ENCODE measurements at regions not wholly inside any gene's neighbourhood (a gene's known extent, or its start where the extent isn't known, plus 50 kb on each side); places are given as distances from the start of the nearest gene placed in this dataset.
"Not testable (repeated sequence)": the region's sequence is repeated elsewhere in the genome, so short reads cannot be mapped to it uniquely, and the experiment has no call there.

DNA sequence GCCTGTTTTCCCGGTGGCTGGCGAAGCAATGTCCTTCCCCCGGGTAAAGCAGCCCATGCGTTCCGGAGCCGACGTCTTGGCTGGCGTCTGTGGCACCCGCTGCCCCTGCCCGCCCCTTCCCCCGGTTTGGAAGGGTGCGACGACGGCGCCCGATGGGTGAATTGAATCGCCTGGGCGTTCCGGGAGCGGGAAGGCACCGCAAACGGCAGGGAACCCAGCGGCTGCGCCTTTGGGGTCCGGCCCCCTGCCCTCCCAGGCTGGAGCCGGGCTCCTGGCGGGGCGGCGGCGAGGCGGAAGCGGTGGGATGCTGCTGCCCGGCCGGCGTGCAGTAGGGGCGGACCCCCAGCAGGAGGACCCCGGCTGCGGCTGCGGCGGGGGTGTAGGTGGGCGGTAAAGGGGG, 123.6 kb upstream of the RHOU start:
- intact Hi-C loops (cut with DNase I; ENCODE audit: low total_unique reads) = not testable (repeated sequence)
- WGBS, 2 donors = no CpG with 5 or more reads among the region's 41 CpGs

DNA sequence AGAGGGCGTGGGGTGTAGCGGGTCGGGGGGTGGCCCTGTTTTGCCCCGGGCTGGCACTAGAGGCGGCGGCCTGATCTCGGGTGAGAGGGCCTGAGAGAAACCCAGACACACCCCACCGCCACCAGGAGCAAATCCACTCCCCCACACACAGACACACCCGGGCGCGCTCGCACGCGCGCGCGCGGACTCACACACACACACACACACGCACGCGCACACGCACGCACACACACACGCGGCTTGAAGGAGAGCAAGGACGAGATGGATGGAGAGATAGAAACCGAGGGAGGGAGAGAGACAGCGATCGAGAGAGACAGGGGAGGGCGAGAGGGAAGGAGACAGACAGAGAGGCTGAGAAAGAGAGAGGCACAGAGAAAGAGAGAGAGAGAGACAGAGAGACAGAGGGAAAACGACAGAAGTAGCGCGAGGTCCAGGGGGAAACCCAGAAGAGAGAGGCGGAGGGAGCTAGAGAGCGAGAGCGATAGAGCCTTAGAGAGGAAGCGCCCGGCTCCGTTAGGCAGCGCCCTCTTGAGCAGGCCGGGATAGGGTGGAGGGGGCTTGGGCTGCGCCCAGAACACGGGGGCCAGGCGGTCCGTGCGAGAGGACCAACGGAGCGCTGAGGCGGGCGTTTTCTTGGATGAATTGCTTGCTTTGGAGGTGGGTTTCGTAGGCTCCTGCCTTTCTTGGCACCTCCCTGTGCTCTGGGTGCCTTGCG, 113.1 kb upstream of the RHOU start:
- intact Hi-C loops (cut with DNase I; ENCODE audit: low total_unique reads) = not testable (repeated sequence)

More for the DNA sequence above, 123.6 kb upstream of the RHOU start:
- DNase-seq (ENCODE audit: low spot score in 2 of 2) = peak in 1 of 2 donors; percentile 85
- not testable (repeated sequence) for H3K4me3 ChIP-seq (ENCODE audit: low read depth, poor library complexity, severe bottlenecking)

DNA sequence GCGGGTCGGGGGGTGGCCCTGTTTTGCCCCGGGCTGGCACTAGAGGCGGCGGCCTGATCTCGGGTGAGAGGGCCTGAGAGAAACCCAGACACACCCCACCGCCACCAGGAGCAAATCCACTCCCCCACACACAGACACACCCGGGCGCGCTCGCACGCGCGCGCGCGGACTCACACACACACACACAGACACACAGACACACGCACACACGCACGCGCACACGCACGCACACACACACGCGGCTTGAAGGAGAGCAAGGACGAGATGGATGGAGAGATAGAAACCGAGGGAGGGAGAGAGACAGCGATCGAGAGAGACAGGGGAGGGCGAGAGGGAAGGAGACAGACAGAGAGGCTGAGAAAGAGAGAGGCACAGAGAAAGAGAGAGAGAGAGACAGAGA, 108.8 kb upstream of the RHOU start:
- H3K4me3 ChIP-seq (ENCODE audit: low read depth, poor library complexity, severe bottlenecking); intact Hi-C loops (cut with DNase I; ENCODE audit: low total_unique reads); DNase-seq (ENCODE audit: low spot score in 2 of 2): not testable (repeated sequence)
- 71% methylated on average over 18 of the region's 30 CpGs; no CpG with 5 or more reads in 1 of the 2 donors for WGBS, 2 donors

More for the DNA sequence above, 113.1 kb upstream of the RHOU start:
- peak in 1 of 2 donors; percentile 89 for DNase-seq (ENCODE audit: low spot score in 2 of 2)
- 75 to 82% methylated on average over 22 to 24 of the region's 52 CpGs for WGBS, 2 donors
- H3K4me3 ChIP-seq (ENCODE audit: low read depth, poor library complexity, severe bottlenecking) = not testable (repeated sequence)

DNA sequence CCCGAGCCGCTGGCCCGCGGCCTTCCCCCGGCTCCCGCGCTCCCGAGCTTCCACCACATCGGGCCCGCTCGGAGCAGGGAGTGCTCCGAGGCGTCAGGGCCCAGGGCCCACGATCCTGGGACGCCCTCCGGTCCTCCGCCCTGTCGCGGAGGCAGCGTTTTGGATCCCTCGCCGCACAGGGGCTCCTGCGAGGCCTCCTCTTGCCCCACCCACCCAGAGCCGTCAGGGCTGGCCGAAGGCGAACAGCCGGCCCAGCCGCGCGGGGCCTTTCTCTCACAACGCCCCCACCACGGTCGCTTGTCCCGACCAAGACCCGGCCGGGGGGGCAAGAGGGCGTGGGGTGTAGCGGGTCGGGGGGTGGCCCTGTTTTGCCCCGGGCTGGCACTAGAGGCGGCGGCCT, 102.4 kb upstream of the RHOU start:
- no CpG with 5 or more reads among the region's 42 CpGs for WGBS, 2 donors
- intact Hi-C loops (cut with DNase I; ENCODE audit: low total_unique reads); H3K4me3 ChIP-seq (ENCODE audit: low read depth, poor library complexity, severe bottlenecking); DNase-seq (ENCODE audit: low spot score in 2 of 2): not testable (repeated sequence)

DNA sequence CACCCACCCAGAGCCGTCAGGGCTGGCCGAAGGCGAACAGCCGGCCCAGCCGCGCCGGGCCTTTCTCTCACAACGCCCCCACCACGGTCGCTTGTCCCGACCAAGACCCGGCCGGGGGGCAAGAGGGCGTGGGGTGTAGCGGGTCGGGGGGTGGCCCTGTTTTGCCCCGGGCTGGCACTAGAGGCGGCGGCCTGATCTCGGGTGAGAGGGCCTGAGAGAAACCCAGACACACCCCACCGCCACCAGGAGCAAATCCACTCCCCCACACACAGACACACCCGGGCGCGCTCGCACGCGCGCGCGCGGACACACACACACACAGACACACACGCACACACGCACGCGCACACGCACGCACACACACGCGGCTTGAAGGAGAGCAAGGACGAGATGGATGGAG, 100.0 kb upstream of the RHOU start:
- WGBS, 2 donors = 17 to 22% methylated on average over 29 to 40 of the region's 40 CpGs
- intact Hi-C loops (cut with DNase I; ENCODE audit: low total_unique reads); H3K4me3 ChIP-seq (ENCODE audit: low read depth, poor library complexity, severe bottlenecking): not testable (repeated sequence)
- DNase-seq (ENCODE audit: low spot score in 2 of 2) = peak; percentile 74 to 96

DNA sequence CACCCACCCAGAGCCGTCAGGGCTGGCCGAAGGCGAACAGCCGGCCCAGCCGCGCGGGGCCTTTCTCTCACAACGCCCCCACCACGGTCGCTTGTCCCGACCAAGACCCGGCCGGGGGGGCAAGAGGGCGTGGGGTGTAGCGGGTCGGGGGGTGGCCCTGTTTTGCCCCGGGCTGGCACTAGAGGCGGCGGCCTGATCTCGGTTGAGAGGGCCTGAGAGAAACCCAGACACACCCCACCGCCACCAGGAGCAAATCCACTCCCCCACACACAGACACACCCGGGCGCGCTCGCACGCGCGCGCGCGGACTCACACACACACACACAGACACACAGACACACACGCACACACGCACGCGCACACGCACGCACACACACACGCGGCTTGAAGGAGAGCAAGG, 97.8 kb upstream of the RHOU start:
- 0 to 11% methylated on average over 6 to 9 of the region's 39 CpGs for WGBS, 2 donors
- intact Hi-C loops (cut with DNase I; ENCODE audit: low total_unique reads); H3K4me3 ChIP-seq (ENCODE audit: low read depth, poor library complexity, severe bottlenecking): not testable (repeated sequence)
- peak; percentile 32 to 93 for DNase-seq (ENCODE audit: low spot score in 2 of 2)

DNA sequence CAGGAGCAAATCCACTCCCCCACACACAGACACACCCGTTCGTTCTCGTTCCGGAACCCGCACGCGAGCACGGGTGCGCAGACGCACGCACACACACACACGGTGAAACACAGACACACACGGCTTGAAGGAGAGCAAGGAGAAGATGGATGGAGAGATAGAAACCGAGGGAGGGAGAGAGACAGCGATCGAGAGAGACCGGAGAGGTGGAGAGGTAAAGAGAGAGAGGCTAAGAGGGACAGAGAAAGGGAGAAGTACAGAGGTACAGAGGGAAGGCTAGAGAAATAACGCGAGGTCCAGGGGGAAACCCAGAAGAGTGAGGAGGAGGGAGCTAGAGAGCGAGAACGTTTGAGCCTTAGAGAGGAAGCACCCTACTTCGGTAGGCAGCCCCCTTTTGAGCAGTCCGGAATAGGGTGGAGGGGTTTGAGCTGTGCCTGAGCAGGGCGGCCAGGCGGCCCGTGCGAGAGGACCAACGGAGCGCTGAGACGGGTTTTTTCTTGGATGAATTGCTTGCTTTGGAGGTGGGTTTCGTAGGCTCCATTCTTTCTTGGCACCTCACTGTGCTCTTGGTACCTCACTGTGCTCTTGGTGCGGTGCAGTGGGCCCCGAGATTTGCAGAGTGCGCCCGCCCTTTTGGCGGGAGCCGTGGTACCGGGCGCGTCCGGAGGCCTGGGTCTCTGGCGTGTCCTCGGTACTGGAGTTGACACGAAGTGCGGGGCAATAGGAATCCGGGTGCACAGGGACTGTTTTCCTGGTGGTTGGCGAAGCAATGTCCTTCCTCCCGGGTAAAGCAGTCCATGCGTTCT, 88.4 kb upstream of the RHOU start:
- peak overlapping the region; percentile 22 for H3K4me3 ChIP-seq (ENCODE audit: low read depth, poor library complexity, severe bottlenecking)
- intact Hi-C loops (cut with DNase I; ENCODE audit: low total_unique reads) = no loop called here
- DNase-seq (ENCODE audit: low spot score in 2 of 2) = peak in 1 of 2 donors; percentile 90
- TF ChIP-seq POLR2A (IDR thresholded peaks at IDR 0.05) = no peak
- TF ChIP-seq, protein P1, sequence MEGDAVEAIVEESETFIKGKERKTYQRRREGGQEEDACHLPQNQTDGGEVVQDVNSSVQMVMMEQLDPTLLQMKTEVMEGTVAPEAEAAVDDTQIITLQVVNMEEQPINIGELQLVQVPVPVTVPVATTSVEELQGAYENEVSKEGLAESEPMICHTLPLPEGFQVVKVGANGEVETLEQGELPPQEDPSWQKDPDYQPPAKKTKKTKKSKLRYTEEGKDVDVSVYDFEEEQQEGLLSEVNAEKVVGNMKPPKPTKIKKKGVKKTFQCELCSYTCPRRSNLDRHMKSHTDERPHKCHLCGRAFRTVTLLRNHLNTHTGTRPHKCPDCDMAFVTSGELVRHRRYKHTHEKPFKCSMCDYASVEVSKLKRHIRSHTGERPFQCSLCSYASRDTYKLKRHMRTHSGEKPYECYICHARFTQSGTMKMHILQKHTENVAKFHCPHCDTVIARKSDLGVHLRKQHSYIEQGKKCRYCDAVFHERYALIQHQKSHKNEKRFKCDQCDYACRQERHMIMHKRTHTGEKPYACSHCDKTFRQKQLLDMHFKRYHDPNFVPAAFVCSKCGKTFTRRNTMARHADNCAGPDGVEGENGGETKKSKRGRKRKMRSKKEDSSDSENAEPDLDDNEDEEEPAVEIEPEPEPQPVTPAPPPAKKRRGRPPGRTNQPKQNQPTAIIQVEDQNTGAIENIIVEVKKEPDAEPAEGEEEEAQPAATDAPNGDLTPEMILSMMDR (IDR thresholded peaks at IDR 0.05) = no peak
- WGBS, 2 donors = 1% methylated on average over 46 to 49 of the region's 49 CpGs

DNA sequence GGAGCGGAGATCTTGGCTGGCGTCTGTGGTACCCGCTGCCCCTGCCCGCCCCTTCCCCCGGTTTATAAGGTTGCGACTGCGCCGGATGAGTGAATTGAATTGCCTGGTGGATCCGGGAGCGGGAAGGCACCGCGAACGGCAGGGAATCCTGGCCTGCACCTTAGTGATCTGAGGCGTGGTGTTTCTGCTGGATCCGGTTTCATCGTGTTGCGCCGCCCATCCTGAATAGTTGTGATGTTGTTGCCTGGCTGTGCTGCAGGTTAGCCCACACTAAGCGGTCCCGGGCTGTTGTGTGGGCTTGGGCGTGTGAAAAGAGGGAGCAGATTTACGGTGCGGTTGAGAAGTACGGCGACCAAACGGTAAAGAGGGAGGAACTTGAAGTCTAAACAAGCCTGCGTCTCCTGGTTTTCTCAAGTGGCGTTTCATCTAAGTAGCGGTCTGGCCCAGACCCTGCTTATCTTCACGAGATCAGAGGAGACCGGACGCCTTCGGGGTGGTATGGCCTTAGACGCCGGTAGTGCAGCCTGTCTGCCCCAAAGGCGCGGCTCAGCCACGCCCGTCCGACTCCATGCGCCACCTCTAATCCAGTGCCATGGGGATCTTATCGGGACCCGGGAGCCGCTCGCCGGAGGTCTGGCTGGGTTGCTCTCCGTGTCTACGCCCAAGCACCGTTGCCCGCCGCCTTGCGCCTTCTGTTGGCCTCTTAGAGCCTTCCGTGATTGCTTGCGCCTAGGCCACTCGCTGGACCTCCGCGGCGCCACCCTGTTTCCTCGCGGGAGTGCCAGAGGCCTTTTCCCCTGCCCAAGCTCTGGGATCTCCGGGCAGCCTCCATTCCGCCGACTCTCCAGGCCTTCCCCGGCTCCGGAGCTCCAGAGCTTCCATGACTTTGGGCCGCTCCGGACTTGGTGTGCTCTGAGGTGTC, 87.5 kb upstream of the RHOU start:
- peak; percentile 42 to 90 for DNase-seq (ENCODE audit: low spot score in 2 of 2)
- WGBS, 2 donors = 3 to 5% methylated on average over 55 to 57 of the region's 67 CpGs
- TF ChIP-seq, protein P1 (IDR thresholded peaks at IDR 0.05) = no peak
- peak overlapping the region; percentile 22 for H3K4me3 ChIP-seq (ENCODE audit: low read depth, poor library complexity, severe bottlenecking)
- intact Hi-C loops (cut with DNase I; ENCODE audit: low total_unique reads) = no loop called here

Data from lower leg skin (tissue), 4 donors.